ENCODE measurements at regions not wholly inside any gene's neighbourhood (a gene's known extent, or its start where the extent isn't known, plus 50 kb on each side); places are given as distances from the start of the nearest gene placed in this dataset.

GRCh38 chr6:121929301-121929700, 470.2 kb upstream of the HSF2 start:
- TF ChIP-seq CTCF (conservative IDR thresholded peaks at IDR 0.05; ENCODE audit: low read depth, low read length) (no peak), EZH2 (IDR thresholded peaks at IDR 0.05; ENCODE audit: low read length, unreplicated experiment) (no peak)

Data from PC-3 (cell line).